HCT116 (cell line): ENCODE measurements at regions not wholly inside any gene's neighbourhood (a gene's known extent, or its start where the extent isn't known, plus 50 kb on each side); places are given as distances from the start of the nearest gene placed in this dataset.

Experiments used
- ATAC-seq: fragments of 200-7000 bp; cut with Tn5 transposase; 2 replicates; pipeline ENCODE4 v1.9.1; 2020; ENCODE audit warnings: mild to moderate bottlenecking, moderate library complexity
- BruUV-seq: library from RNA; stranded (reverse); fragments of 400-500 nt; replicated peaks from 2 replicates; lab custom pipeline; 2021; lab: Mats Ljungman, UMichigan
- CTCF ChIA-PET: fragments of 300-600 bp; sonication (Branson Sonifier 250); formaldehyde crosslinking; loops from one replicate; lab custom pipeline; 2021; ENCODE audit warnings: antibody characterized with exemption; lab: Charles Lee
- POLR2A ChIA-PET: fragments of 300-600, 350-600 bp; sonication (Branson Sonifier 250); formaldehyde crosslinking; loops from one replicate; lab custom pipeline; 2021; ENCODE audit warnings: antibody characterized with exemption; lab: Charles Lee
- RAD21 ChIA-PET, 2 experiments: fragments of 300-600 bp; sonication (Branson Sonifier 250); formaldehyde crosslinking; loops; one replicate each; lab custom pipeline; 2023; ENCODE audit warnings: low total read pairs in 2 of 2; ENCODE audit not compliant: uncharacterized antibody in 2 of 2, unreplicated experiment in 2 of 2, low non-redundant PET in 1 of 2; lab: Charles Lee
- DNase-seq: peaks from one replicate; pipeline ENCODE4 v3.0.0-alpha.2; 2010; ENCODE audit warnings: low read depth, low spot score
- H2AFZ ChIP-seq: fragments of 200-600 bp; shearing (Covaris generic), sonication (generic); 2 replicates; pipeline ENCODE4 v1.6.1; 2017; ENCODE audit warnings: low read depth, mixed run types, mixed read lengths, antibody characterized with exemption, low read length; ENCODE audit not compliant: poor library complexity, severe bottlenecking
- H3K27ac ChIP-seq: 2 replicates; pipeline ENCODE4 v1.5.1; 2012; ENCODE audit warnings: low read depth, low read length
- H3K27me3 ChIP-seq: fragments of 200-600 bp; sonication (generic); 2 replicates; pipeline ENCODE4 v1.6.1; 2016; ENCODE audit warnings: mixed run types, low read length, mixed read lengths; ENCODE audit not compliant: insufficient read depth
- H3K36me3 ChIP-seq, 2 experiments: fragments of 200-500 bp in 1 of 2; fragments of 200-600 bp in 1 of 2; sonication (Bioruptor generic) in 1 of 2; sonication (generic) in 1 of 2; 2 replicates each; pipeline versions ENCODE4 v1.5.1 to v1.6.1; 2014 to 2016; ENCODE audit warnings: low read length in 2 of 2, inconsistent platforms in 1 of 2, mixed read lengths in 1 of 2, mixed run types in 1 of 2; ENCODE audit not compliant: insufficient read depth in 2 of 2, control insufficient read depth in 1 of 2
- H3K4me1 ChIP-seq, 2 experiments: fragments of 200-600 bp in 1 of 2; sonication (generic) in 1 of 2; 2 replicates each; pipeline versions ENCODE4 v1.5.1 to v1.6.1; 2012 to 2017; ENCODE audit warnings: low read length in 2 of 2, inconsistent platforms in 1 of 2, mild to moderate bottlenecking in 1 of 2, mixed read lengths in 1 of 2, mixed run types in 1 of 2, moderate library complexity in 1 of 2; ENCODE audit not compliant: insufficient read depth in 2 of 2, control insufficient read depth in 1 of 2
- H3K4me2 ChIP-seq: fragments of 200-600 bp; sonication (generic); 2 replicates; pipeline ENCODE4 v1.6.1; 2017; ENCODE audit warnings: mixed run types, low read length, mixed read lengths
- H3K4me3 ChIP-seq, 2 experiments: fragments of 200-600 bp in 1 of 2; sonication (generic) in 1 of 2; replicated peaks in 1 of 2; 2 replicates each; pipeline ENCODE4 v1.5.1; 2011 to 2016; ENCODE audit warnings: low read length in 2 of 2, control low read depth in 1 of 2, low read depth in 1 of 2, mild to moderate bottlenecking in 1 of 2, mixed read lengths in 1 of 2, mixed run types in 1 of 2
- H3K79me2 ChIP-seq: fragments of 200-600 bp; sonication (generic); 2 replicates; pipeline ENCODE4 v1.6.1; 2017; ENCODE audit warnings: mild to moderate bottlenecking, mixed run types, low read length, moderate library complexity, mixed read lengths; ENCODE audit not compliant: insufficient read depth
- H3K9ac ChIP-seq: fragments of 200-600 bp; sonication (generic); 2 replicates; pipeline ENCODE4 v1.6.1; 2016; ENCODE audit warnings: low read length, mixed read lengths
- H3K9me2 ChIP-seq: fragments of 200-600 bp; sonication (generic), shearing (Covaris generic); 2 replicates; pipeline ENCODE4 v1.6.1; 2017; ENCODE audit warnings: mixed run types, mild to moderate bottlenecking, moderate library complexity; ENCODE audit not compliant: insufficient read depth
- H3K9me3 ChIP-seq, 2 experiments: fragments of 200-500 bp in 1 of 2; fragments of 200-600 bp in 1 of 2; sonication (Bioruptor generic) in 1 of 2; sonication (generic) in 1 of 2; 2 replicates each; pipeline ENCODE4 v1.6.1; 2014 to 2017; ENCODE audit warnings: low read length in 2 of 2, mixed read lengths in 2 of 2, inconsistent platforms in 1 of 2, low read depth in 1 of 2, mild to moderate bottlenecking in 1 of 2, mixed run types in 1 of 2, moderate library complexity in 1 of 2; ENCODE audit not compliant: control insufficient read depth in 1 of 2, insufficient read depth in 1 of 2
- H4K20me1 ChIP-seq: fragments of 200-600 bp; sonication (generic), shearing (Covaris generic); 2 replicates; pipeline ENCODE4 v1.6.1; 2017; ENCODE audit warnings: mixed run types, mild to moderate bottlenecking, moderate library complexity; ENCODE audit not compliant: insufficient read depth
- CEBPB ChIP-seq: IDR thresholded peaks from 2 replicates; pipeline ENCODE4 v1.6.1; 2012; ENCODE audit warnings: low read depth
- ELF1 ChIP-seq: IDR thresholded peaks from 2 replicates; pipeline ENCODE4 v1.6.1; 2012; ENCODE audit warnings: low read depth, borderline replicate concordance
- EZH2 ChIP-seq: fragments of 200-600 bp; sonication (generic); IDR thresholded peaks from 2 replicates; pipeline ENCODE4 v1.6.1; 2017; ENCODE audit warnings: antibody characterized with exemption, mixed run types
- EZH2phosphoT487 ChIP-seq: fragments of 200-600 bp; IDR thresholded peaks from 2 replicates; pipeline ENCODE4 v1.6.1; 2018; ENCODE audit warnings: antibody characterized with exemption, borderline replicate concordance
- FOSL1 ChIP-seq: IDR thresholded peaks from 2 replicates; pipeline ENCODE4 v1.6.1; 2012; ENCODE audit warnings: low read depth
- JUND ChIP-seq: IDR thresholded peaks from 2 replicates; pipeline ENCODE4 v1.6.1; 2012
- POLR2A ChIP-seq: IDR thresholded peaks from 2 replicates; pipeline ENCODE4 v1.7.0; 2011; ENCODE audit warnings: borderline replicate concordance; ENCODE audit not compliant: insufficient read depth, insufficient read length; ENCODE audit errors: extremely low read depth
- POLR2AphosphoS5 ChIP-seq: IDR thresholded peaks from 2 replicates; pipeline ENCODE4 v1.6.1; 2011; ENCODE audit warnings: mild to moderate bottlenecking, low read depth, low read length, moderate library complexity
- RAD21 ChIP-seq: IDR thresholded peaks from 2 replicates; pipeline ENCODE4 v1.6.1; 2012; ENCODE audit warnings: low read depth, mild to moderate bottlenecking
- SP1 ChIP-seq: IDR thresholded peaks from 2 replicates; pipeline ENCODE4 v1.6.1; 2012; ENCODE audit warnings: low read depth
- SRF ChIP-seq: IDR thresholded peaks from 2 replicates; pipeline ENCODE4 v1.6.1; 2012; ENCODE audit warnings: low read depth
- TCF7L2 ChIP-seq: IDR thresholded peaks from 2 replicates; pipeline ENCODE4 v1.7.0; 2011; ENCODE audit warnings: borderline replicate concordance, inconsistent platforms; ENCODE audit not compliant: insufficient read depth, insufficient read length; ENCODE audit errors: extremely low read depth
- intact Hi-C: fragments of 100-400 bp; cut with micrococcal nuclease; formaldehyde crosslinking; loops from 2 replicates; pipeline ENCODE4 v1.10.0; 2022
- TF ChIP-seq, protein P1 (sequence below), 3 experiments: fragments of 200-600 bp in 1 of 3; sonication (generic) in 1 of 3; IDR thresholded peaks in 2 of 3; conservative IDR thresholded peaks in 1 of 3; 2 replicates each; pipeline ENCODE4 v1.5.1; 2012 to 2017; ENCODE audit warnings: low read depth in 2 of 3, low read length in 2 of 3, antibody characterized with exemption in 1 of 3, borderline replicate concordance in 1 of 3, control low read depth in 1 of 3, mild to moderate bottlenecking in 1 of 3, mixed read lengths in 1 of 3, mixed run types in 1 of 3, moderate library complexity in 1 of 3; ENCODE audit not compliant: insufficient read depth in 1 of 3
- TF ChIP-seq, protein P2 (sequence below): IDR thresholded peaks from 2 replicates; pipeline ENCODE4 v1.6.1; 2012; ENCODE audit warnings: low read depth

- TF ChIP-seq JUND = no peak
- TF ChIP-seq, protein P1, sequence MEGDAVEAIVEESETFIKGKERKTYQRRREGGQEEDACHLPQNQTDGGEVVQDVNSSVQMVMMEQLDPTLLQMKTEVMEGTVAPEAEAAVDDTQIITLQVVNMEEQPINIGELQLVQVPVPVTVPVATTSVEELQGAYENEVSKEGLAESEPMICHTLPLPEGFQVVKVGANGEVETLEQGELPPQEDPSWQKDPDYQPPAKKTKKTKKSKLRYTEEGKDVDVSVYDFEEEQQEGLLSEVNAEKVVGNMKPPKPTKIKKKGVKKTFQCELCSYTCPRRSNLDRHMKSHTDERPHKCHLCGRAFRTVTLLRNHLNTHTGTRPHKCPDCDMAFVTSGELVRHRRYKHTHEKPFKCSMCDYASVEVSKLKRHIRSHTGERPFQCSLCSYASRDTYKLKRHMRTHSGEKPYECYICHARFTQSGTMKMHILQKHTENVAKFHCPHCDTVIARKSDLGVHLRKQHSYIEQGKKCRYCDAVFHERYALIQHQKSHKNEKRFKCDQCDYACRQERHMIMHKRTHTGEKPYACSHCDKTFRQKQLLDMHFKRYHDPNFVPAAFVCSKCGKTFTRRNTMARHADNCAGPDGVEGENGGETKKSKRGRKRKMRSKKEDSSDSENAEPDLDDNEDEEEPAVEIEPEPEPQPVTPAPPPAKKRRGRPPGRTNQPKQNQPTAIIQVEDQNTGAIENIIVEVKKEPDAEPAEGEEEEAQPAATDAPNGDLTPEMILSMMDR (IDR thresholded peaks at IDR 0.05 in 2 of 3, conservative IDR thresholded peaks at IDR 0.05 in 1 of 3; ENCODE audit: borderline replicate concordance in 1 of 3, insufficient read depth in 1 of 3, low read depth in 2 of 3, low read length in 2 of 3) = no peak
- no peak for TF ChIP-seq FOSL1
- TF ChIP-seq TCF7L2 = no peak
- no peak for TF ChIP-seq POLR2AphosphoS5
- TF ChIP-seq SRF = no peak
- TF ChIP-seq SP1 = no peak
- TF ChIP-seq EZH2phosphoT487 = no peak
- no peak for TF ChIP-seq CEBPB
- TF ChIP-seq RAD21 = no peak
- TF ChIP-seq, protein P2, sequence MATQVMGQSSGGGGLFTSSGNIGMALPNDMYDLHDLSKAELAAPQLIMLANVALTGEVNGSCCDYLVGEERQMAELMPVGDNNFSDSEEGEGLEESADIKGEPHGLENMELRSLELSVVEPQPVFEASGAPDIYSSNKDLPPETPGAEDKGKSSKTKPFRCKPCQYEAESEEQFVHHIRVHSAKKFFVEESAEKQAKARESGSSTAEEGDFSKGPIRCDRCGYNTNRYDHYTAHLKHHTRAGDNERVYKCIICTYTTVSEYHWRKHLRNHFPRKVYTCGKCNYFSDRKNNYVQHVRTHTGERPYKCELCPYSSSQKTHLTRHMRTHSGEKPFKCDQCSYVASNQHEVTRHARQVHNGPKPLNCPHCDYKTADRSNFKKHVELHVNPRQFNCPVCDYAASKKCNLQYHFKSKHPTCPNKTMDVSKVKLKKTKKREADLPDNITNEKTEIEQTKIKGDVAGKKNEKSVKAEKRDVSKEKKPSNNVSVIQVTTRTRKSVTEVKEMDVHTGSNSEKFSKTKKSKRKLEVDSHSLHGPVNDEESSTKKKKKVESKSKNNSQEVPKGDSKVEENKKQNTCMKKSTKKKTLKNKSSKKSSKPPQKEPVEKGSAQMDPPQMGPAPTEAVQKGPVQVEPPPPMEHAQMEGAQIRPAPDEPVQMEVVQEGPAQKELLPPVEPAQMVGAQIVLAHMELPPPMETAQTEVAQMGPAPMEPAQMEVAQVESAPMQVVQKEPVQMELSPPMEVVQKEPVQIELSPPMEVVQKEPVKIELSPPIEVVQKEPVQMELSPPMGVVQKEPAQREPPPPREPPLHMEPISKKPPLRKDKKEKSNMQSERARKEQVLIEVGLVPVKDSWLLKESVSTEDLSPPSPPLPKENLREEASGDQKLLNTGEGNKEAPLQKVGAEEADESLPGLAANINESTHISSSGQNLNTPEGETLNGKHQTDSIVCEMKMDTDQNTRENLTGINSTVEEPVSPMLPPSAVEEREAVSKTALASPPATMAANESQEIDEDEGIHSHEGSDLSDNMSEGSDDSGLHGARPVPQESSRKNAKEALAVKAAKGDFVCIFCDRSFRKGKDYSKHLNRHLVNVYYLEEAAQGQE = no peak
- no peak for TF ChIP-seq EZH2
- TF ChIP-seq POLR2A = no peak
- TF ChIP-seq ELF1 = no peak
- Histone ChIP-seq H3K4me1 (no peaks in the 10 kb centered on the region), H3K9ac (no peak overlapping the region), H3K27me3 (no peaks in the 10 kb centered on the region), H3K4me2 (no peak overlapping the region), H3K36me3 (no peaks in the 10 kb centered on the region), H3K79me2 (no peaks in the 10 kb centered on the region), H3K4me3 (no peak overlapping the region), H2AFZ (no peak overlapping the region), H3K9me2 (no peaks in the 10 kb centered on the region), H4K20me1 (no peaks in the 10 kb centered on the region), H3K27ac (no peak overlapping the region), H3K9me3 (peaks cover 8 to 14% of the 10 kb centered on the region in 2 experiments; a peak in 2 of 4 replicates)
- RAD21 ChIA-PET = no interaction called here
- no peak for ATAC-seq
- DNase-seq = no peak
- CTCF ChIA-PET = no interaction called here
- intact Hi-C loops = no loop called here
- POLR2A ChIA-PET = no interaction called here
- no TSS peak for BruUV-seq
Observed at GRCh38 chr9:26057050-26057449, 378.8 kb upstream of the TUSC1 start.
